ENCODE measurements at regions not wholly inside any gene's neighbourhood (a gene's known extent, or its start where the extent isn't known, plus 50 kb on each side); places are given as distances from the start of the nearest gene placed in this dataset.

GRCh38 chr5:56545016-56545415 lies 270.3 kb upstream of the MAP3K1 start:
- no peak for DNase-seq (ENCODE audit: low spot score)

- no peak for DNase-seq (ENCODE audit: low spot score)
These were observed 271.6 kb upstream of the MAP3K1 start for GRCh38 chr5:56543441-56544388.

GRCh38 chr5:56540266-56540665 lies 275.1 kb upstream of the MAP3K1 start:
- no peak for DNase-seq (ENCODE audit: low spot score)

- DNase-seq (ENCODE audit: low spot score): no peak
These were observed 276.8 kb upstream of the MAP3K1 start for GRCh38 chr5:56538580-56538979.

- no peak for DNase-seq (ENCODE audit: low spot score)
These were observed 280.0 kb upstream of the MAP3K1 start for GRCh38 chr5:56535347-56535746.

- no peak for DNase-seq (ENCODE audit: low spot score)
These were observed 281.1 kb upstream of the MAP3K1 start for GRCh38 chr5:56534102-56534829.

- no peak for DNase-seq (ENCODE audit: low spot score)
These were observed 282.9 kb upstream of the MAP3K1 start for GRCh38 chr5:56532466-56532865.

- no peak for DNase-seq (ENCODE audit: low spot score)
These were observed 284.7 kb upstream of the MAP3K1 start for GRCh38 chr5:56530626-56531138.

- DNase-seq (ENCODE audit: low spot score): no peak
These were observed 285.5 kb upstream of the MAP3K1 start for GRCh38 chr5:56529666-56530430.

GRCh38 chr5:56527174-56527573 lies 288.2 kb upstream of the MAP3K1 start:
- DNase-seq (ENCODE audit: low spot score): no peak

GRCh38 chr5:56525113-56525512 lies 290.2 kb upstream of the MAP3K1 start:
- DNase-seq (ENCODE audit: low spot score): no peak

GRCh38 chr5:56523790-56524575 lies 290.9 kb upstream of the ANKRD55 start:
- DNase-seq (ENCODE audit: low spot score): no peak

GRCh38 chr5:56522960-56523359 lies 289.8 kb upstream of the ANKRD55 start:
- DNase-seq (ENCODE audit: low spot score): no peak

GRCh38 chr5:56522169-56522568 lies 289.0 kb upstream of the ANKRD55 start:
- DNase-seq (ENCODE audit: low spot score): no peak

- DNase-seq (ENCODE audit: low spot score): no peak
These were observed 288.0 kb upstream of the ANKRD55 start for GRCh38 chr5:56520986-56521730.

GRCh38 chr5:56518820-56519219 lies 285.7 kb upstream of the ANKRD55 start:
- DNase-seq (ENCODE audit: low spot score): no peak

GRCh38 chr5:56517011-56517416 lies 283.9 kb upstream of the ANKRD55 start:
- DNase-seq (ENCODE audit: low spot score): no peak

- DNase-seq (ENCODE audit: low spot score): no peak
These were observed 283.3 kb upstream of the ANKRD55 start for GRCh38 chr5:56516441-56516840.

- DNase-seq (ENCODE audit: low spot score): no peak
These were observed 282.9 kb upstream of the ANKRD55 start for GRCh38 chr5:56516035-56516434.

- DNase-seq (ENCODE audit: low spot score): no peak
These were observed 281.9 kb upstream of the ANKRD55 start for GRCh38 chr5:56515011-56515410.

GRCh38 chr5:56514245-56514644 lies 281.1 kb upstream of the ANKRD55 start:
- DNase-seq (ENCODE audit: low spot score): no peak

Data from HuH-7 (cell line).